NT2/D1 (cell line): ENCODE measurements at regions not wholly inside any gene's neighbourhood (a gene's known extent, or its start where the extent isn't known, plus 50 kb on each side); places are given as distances from the start of the nearest gene placed in this dataset.

Experiments used
- SUZ12 ChIP-seq: IDR thresholded peaks from 2 replicates; pipeline ENCODE4 v1.6.1; 2011; ENCODE audit not compliant: insufficient read length, insufficient read depth; ENCODE audit errors: extremely low read depth
- YY1 ChIP-seq: IDR thresholded peaks from 2 replicates; pipeline ENCODE4 v1.6.1; 2011; ENCODE audit not compliant: insufficient read length, insufficient read depth
- ZNF274 ChIP-seq: IDR thresholded peaks from 2 replicates; pipeline ENCODE4 v1.6.1; 2011; ENCODE audit warnings: mild to moderate bottlenecking, low read depth, low read length

DNA sequence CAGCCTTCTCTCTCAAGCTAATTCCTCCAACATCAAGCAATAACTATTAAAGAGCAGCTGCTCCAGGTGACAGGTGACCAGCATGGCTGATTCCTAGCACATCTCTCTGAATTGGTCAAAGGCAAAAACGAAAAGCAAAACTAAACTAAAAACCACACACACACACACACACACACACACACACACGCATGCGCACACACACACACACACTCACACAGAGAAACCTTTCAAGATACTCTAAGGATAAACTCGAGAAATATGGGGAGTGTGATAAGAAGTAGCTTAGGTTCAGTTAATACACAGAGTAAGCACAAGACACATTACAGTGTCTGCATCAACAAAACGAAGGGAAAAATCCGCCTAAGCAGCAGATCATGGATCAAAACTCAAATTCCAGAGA lies 74.5 kb upstream of the FZD7 start:
- TF ChIP-seq ZNF274 = no peak
- TF ChIP-seq YY1 = no peak
- TF ChIP-seq SUZ12 = no peak
